ENCODE measurements at regions not wholly inside any gene's neighbourhood (a gene's known extent, or its start where the extent isn't known, plus 50 kb on each side); places are given as distances from the start of the nearest gene placed in this dataset.
"Not testable (repeated sequence)": the region's sequence is repeated elsewhere in the genome, so short reads cannot be mapped to it uniquely, and the experiment has no call there.

- no peak for FAIRE-seq
Measured at GRCh38 chr9:113665064-113665463, 201.5 kb downstream of the RGS3 start.

- FAIRE-seq = no peak
Measured at GRCh38 chr9:113665756-113666155, 202.2 kb downstream of the RGS3 start.

DNA sequence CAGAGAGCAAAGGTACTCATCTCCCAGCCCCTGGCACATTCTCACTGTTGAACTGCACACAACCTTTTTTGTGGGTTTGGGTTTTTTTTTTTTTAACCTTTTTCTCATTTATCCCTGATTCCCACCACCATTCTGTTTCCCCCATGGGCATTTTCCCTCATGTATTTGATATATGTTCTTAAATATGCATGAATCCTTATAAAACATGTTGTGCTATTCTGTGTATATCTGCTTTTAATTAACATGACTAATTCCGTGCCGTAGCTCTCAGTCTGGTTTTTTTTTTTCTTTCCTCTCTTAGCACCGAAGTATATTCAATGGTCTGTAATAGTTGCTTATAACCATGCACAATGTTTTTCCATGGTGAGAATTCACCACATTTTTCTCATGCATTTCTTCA is 204.5 kb downstream of the RGS3 start:
- no peak for FAIRE-seq

DNA sequence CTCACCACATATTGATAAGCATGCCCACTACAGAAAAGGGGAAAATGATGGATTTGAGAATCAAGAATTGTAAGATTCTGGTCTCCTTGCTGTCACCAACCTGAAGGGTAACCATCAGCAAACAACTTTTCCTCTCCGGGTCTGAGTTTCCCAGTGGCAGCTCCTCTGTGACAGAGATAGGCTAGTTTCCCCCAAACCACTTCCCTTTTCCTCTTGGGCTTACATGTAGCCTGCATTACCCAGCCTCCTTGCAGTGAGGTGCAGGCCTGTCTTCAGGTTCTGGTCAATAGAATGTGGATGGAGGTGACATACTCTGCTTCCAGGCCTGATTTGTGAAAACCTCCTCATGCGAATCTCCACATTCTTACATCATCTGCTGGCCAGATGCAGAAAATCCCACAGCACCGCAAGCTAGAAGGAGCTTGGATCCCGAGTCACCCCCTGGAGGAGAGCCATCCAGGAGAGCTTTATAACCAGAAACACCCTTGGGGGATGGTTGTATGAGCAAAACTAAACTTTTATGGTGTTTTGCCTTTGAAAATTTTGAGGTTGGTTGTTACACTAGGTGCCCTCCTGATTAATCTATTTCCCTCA is 206.1 kb downstream of the RGS3 start:
- no peak for FAIRE-seq

GRCh38 chr9:113673726-113674125 is 202.4 kb upstream of the ZNF618 start:
- FAIRE-seq = no peak

DNA sequence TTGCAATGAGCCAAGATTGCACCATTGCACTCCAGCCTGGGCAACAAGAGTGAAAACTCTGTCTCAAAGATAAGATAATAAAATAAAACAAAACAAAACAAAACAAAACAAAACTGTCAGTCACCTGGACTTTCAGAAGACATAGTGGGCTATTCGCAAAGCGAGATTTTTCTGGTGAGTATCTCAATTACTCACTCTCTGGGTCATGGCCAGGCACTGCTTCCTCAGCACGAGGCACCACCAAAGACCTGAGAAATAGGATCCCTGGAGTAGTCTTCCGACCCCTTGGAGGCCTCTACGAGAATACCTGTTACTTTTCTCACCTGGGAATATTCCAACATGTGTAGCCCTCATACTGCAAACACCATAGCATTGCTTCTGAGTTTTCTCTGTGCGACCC is 201.7 kb upstream of the ZNF618 start:
- FAIRE-seq = no peak

- no peak for FAIRE-seq
Measured at GRCh38 chr9:113675475-113675941, 200.6 kb upstream of the ZNF618 start.

DNA sequence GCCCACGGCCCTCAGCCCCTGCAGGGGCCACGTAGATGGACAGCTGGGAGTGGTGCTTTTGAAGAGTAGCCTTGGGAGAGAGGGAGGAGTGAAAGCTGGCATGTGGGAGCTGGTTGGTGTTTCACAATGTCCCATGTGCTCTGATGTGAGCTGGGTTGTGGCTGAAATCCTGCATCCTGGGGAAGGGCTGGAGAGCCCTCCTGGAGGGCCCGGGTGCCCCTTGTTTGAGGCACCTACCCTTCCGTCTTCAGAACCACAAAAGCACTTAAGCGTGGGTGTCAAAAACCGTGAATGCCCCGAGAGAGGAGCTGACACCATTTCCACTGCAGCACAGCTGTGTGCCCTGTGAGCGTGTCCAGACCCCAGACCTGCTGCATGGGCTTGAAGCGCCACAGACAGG is 199.1 kb upstream of the ZNF618 start:
- no peak for FAIRE-seq

DNA sequence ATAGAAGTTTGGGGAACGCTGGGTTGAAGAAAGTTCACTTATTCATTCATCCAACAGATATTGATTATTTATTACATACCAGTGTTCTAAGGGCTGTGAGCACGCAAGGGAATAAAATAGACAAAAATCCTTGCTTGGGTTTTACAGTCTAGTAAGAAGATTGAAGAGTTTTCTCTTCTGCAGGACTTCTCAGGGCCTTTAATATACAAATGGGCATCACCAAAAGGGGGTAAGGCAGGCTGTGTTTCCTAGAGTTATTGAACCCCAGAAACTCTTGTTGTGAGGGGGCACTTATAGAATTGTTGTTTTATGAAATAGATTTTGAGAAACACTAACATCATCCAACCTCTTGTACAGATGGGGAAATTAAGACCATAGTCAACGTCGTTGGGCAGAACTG is 198.5 kb upstream of the ZNF618 start:
- FAIRE-seq = no peak

DNA sequence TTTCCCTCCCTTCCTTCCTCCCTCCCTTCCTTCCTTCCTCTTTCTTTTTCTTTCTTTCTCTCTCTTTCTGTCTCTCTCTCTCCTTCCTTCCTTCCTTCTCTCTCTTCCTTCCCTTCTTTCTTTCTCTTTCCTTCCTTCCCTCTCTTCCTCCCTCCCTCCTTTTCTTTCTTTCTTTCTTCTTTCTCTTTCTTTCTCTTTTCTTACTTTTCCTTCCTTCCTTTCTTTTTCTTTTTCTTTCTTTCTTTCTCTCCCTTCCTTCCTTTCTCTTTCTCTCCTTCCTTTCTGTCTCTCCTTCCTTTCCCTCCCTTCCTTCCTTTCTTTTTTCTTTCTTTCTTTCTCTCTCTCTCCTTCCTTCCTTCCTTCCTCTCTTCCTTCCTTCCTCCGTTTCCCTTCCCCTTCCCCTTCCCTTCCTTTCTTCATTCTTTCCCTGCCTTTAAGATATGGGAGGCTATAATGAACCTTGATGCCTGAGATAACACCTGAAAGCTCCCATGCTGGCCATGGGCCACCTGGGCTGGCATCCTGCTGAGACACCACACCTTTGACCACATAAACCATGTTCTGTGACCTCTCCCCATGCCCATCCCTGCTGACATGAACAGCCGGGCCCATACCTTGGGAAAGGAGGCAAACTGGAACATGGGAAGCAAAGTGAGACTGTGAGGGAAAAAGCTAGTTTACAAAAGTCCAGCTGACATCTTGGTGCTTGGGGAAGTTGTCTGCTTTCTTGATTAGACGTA is 197.8 kb upstream of the ZNF618 start:
- FAIRE-seq = no peak

DNA sequence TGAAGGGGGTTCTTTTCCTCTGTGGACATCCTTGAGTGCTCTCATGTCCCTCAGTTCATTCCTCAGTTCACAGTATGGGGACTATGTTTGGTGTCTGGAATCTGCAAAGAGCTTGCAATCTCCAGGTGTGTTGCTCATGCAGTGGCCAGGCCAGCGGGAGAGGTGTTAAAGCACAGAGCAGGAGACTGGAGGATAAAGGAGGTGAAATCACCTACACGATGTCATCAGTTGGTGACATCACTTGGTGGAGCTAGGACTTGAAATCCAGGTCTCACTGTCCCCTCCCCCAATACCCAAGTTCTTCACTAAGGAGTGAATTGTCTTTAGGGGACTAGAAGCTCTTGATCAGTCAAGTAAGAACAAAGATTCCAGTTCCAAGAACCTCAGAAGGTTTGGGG is 197.3 kb upstream of the ZNF618 start:
- FAIRE-seq = no peak

DNA sequence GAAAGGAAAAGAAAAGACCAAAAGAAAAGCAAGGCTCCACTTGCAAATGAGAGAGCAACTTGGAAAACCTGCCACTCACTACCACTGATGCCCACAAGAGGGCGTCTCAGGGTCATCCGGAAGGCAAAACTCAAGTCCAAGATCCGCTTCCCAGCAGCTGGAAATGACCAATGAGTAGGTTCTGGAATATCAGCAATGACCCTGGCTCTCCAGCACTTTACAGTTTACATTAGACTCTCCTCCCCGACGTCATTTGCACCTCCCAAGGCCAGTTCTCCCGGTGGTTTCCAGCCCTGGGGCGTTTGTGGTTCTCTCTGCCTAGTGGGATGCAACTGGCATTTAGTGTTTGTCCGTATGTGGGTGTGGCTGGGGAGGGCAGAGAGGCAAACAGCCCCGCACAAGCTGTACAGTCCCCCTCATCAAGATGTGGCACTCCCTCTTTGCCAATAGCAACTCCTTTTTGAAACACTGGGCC is 193.8 kb upstream of the ZNF618 start:
- peak; percentile 85 for FAIRE-seq

DNA sequence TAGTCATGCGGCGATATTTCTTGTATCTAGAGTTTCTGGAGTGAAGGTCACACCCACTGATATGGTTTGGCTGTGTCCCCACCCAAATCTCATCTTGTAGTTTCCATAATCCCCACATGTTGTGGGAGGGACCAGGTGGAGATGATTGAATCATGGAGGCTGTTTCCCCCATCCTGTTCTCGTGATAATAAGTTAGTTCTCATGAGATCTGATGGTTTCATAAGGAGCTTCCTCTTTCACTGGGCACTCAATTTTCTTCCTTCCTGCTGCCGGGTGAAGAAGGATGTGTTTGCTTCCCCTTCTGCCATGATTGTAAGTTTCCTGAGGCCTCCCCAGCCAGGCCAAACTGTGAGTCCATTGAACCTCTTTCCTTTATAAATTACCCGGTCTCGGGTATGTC is 190.5 kb upstream of the ZNF618 start:
- FAIRE-seq = not testable (repeated sequence)

- no peak for FAIRE-seq
Measured at GRCh38 chr9:113687107-113687679, 188.9 kb upstream of the ZNF618 start.

GRCh38 chr9:113687680-113688371 is 188.3 kb upstream of the ZNF618 start:
- FAIRE-seq = no peak

- FAIRE-seq = no peak
Measured at GRCh38 chr9:113690055-113690740, 185.9 kb upstream of the ZNF618 start.

GRCh38 chr9:113692256-113692655 is 183.9 kb upstream of the ZNF618 start:
- FAIRE-seq = no peak

DNA sequence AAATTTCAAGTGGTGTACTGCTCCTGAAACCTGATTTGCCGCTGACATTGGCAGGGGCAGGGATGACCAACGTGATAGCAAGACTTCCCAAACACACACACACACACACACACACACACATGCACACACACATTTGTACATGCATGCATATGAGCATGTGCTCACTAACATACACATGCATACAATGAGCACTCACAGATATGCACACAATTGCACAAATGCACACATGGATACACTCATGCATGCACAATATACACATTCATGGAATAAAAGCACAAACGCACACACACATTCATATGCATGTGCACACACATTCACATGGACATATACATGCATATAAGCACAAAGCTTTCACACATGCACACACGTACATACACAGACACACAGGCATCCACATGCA is 181.2 kb upstream of the ZNF618 start:
- no peak for FAIRE-seq

- FAIRE-seq = no peak
Measured at GRCh38 chr9:113695440-113695851, 180.7 kb upstream of the ZNF618 start.

DNA sequence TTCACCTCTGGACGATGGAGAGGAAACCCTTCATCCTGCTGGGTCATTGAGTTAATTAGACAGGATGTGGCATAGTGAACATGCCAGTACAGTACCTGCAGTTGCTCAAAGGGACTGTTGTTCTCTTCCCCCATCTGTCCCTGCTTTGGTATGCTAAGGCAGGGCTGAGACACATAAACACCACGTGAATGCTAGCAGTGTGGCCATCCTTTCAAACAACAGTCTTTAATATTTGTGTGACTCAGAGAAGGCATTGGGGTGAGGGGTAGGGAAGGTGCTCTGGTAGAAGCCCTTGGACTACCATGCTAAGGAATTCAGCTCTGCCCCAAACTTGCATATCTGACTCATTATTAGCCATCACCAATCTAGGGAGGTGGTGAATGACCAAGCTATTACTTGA is 180.2 kb upstream of the ZNF618 start:
- no peak for FAIRE-seq

GRCh38 chr9:113701774-113702755 is 174.0 kb upstream of the ZNF618 start:
- no peak for FAIRE-seq
